CD4-positive, alpha-beta T cell treated with Interleukin-1 beta for 1 hour (primary cell): ENCODE measurements at regions not wholly inside any gene's neighbourhood (a gene's known extent, or its start where the extent isn't known, plus 50 kb on each side); places are given as distances from the start of the nearest gene placed in this dataset.
"Not testable (repeated sequence)": the region's sequence is repeated elsewhere in the genome, so short reads cannot be mapped to it uniquely, and the experiment has no call there.

Source experiments
- DNase-seq, 2 donors: peaks; one replicate each; pipeline ENCODE4 v3.0.0-alpha.2; 2020 to 2022

GRCh38 chr13:81602241-81602640 lies 1261.3 kb upstream of the SPRY2 start:
- no peak for DNase-seq

- no peak for DNase-seq
Observed at GRCh38 chr13:81597101-81597500, 1256.2 kb upstream of the SPRY2 start.

GRCh38 chr13:81596224-81596753 lies 1255.4 kb upstream of the SPRY2 start:
- no peak for DNase-seq

- DNase-seq = no peak
Observed at GRCh38 chr13:81591528-81592220, 1250.7 kb upstream of the SPRY2 start.

- no peak for DNase-seq
Observed at GRCh38 chr13:81582381-81582780, 1241.5 kb upstream of the SPRY2 start.

- no peak for DNase-seq
Observed at GRCh38 chr13:81577601-81578195, 1236.8 kb upstream of the SPRY2 start.

GRCh38 chr13:81568824-81569223 lies 1227.9 kb upstream of the SPRY2 start:
- DNase-seq = no peak

- DNase-seq = no peak
Observed at GRCh38 chr13:81565849-81566248, 1224.9 kb upstream of the SPRY2 start.

GRCh38 chr13:81563091-81563490 lies 1222.2 kb upstream of the SPRY2 start:
- no peak for DNase-seq

- no peak for DNase-seq
Observed at GRCh38 chr13:81562598-81562997, 1221.7 kb upstream of the SPRY2 start.

- no peak for DNase-seq
Observed at GRCh38 chr13:81551036-81551435, 1210.1 kb upstream of the SPRY2 start.

- DNase-seq = not testable (repeated sequence)
Observed at GRCh38 chr13:81546294-81546693, 1205.4 kb upstream of the SPRY2 start.

- no peak for DNase-seq
Observed at GRCh38 chr13:81540777-81541176, 1199.9 kb upstream of the SPRY2 start.

GRCh38 chr13:81539643-81540150 lies 1198.8 kb upstream of the SPRY2 start:
- no peak for DNase-seq

GRCh38 chr13:81498969-81499368 lies 1158.0 kb upstream of the SPRY2 start:
- no peak for DNase-seq

GRCh38 chr13:81493144-81493543 lies 1152.2 kb upstream of the SPRY2 start:
- no peak for DNase-seq

- DNase-seq = no peak
Observed at GRCh38 chr13:81492449-81492848, 1151.5 kb upstream of the SPRY2 start.

GRCh38 chr13:81488021-81488420 lies 1147.1 kb upstream of the SPRY2 start:
- no peak for DNase-seq

- no peak for DNase-seq
Observed at GRCh38 chr13:81487151-81487550, 1146.2 kb upstream of the SPRY2 start.

- DNase-seq = no peak
Observed at GRCh38 chr13:81480634-81481033, 1139.7 kb upstream of the SPRY2 start.

GRCh38 chr13:81473366-81473899 lies 1132.5 kb upstream of the SPRY2 start:
- no peak for DNase-seq

GRCh38 chr13:81458170-81458569 lies 1117.2 kb upstream of the SPRY2 start:
- DNase-seq = no peak

- no peak for DNase-seq
Observed at GRCh38 chr13:81446441-81446840, 1105.5 kb upstream of the SPRY2 start.

- DNase-seq = no peak
Observed at GRCh38 chr13:81442904-81443303, 1102.0 kb upstream of the SPRY2 start.
